ENCODE measurements at regions not wholly inside any gene's neighbourhood (a gene's known extent, or its start where the extent isn't known, plus 50 kb on each side); places are given as distances from the start of the nearest gene placed in this dataset.

GRCh38 chr12:127273626-127274025, 993.3 kb upstream of the TMEM132C start:
- TF ChIP-seq CTCF (IDR thresholded peaks at IDR 0.05): no peak
- TF ChIP-seq EZH2phosphoT487 (IDR thresholded peaks at IDR 0.05): no peak
- no peak for TF ChIP-seq EZH2 (IDR thresholded peaks at IDR 0.05)
